ENCODE measurements at regions not wholly inside any gene's neighbourhood (a gene's known extent, or its start where the extent isn't known, plus 50 kb on each side); places are given as distances from the start of the nearest gene placed in this dataset.
"Not testable (repeated sequence)": the region's sequence is repeated elsewhere in the genome, so short reads cannot be mapped to it uniquely, and the experiment has no call there.

GRCh38 chr10:60613434-60613833, 164.8 kb upstream of the CDK1 start:
- DNase-seq: no peak

- DNase-seq: no peak
These were observed 167.0 kb upstream of the CDK1 start for GRCh38 chr10:60611291-60611747.

- DNase-seq: no peak
These were observed 170.9 kb upstream of the CDK1 start for GRCh38 chr10:60607372-60607771.

GRCh38 chr10:60606343-60607080, 171.8 kb upstream of the CDK1 start:
- DNase-seq: no peak

DNA sequence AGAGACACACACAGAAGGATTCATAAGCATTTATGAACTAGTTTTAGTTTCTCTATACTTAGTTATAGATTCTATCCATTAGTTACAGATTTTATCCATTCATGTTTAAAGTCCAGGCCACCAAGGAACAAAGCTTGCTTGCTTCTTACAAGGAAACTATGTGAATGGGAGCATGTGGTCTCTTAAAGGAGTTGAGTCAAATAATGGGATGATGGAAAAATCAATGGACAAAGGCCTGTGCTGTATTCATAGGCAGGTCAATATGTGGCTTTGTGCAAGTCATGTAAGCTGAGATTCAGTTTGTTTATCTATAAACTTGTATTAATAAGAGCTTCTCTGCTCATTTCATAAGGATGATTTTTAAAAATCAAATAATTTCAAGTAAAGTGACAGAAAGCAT, 172.8 kb upstream of the CDK1 start:
- no peak for DNase-seq

- no peak for DNase-seq
These were observed 173.9 kb upstream of the CDK1 start for GRCh38 chr10:60604342-60604741.

GRCh38 chr10:60597513-60597912, 180.8 kb upstream of the CDK1 start:
- no peak for DNase-seq

DNA sequence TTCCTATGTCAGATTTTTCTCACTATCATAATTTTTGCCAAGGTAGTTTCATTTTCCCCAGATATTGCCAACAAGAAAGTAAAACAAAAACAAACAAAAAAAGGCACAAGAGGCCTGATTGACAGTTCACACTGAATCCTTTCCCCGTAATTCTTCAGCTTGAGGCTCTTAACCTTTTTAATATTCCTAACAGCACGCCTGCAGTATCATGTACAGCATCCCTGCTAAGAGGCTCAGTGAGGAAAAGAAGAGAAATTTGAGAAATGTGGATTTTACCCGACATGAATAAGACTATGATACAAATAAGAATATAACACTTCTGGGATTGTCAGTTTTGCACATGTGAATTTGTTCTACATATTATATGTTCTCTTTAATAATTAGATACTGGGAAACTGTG, 182.4 kb upstream of the CDK1 start:
- no peak for DNase-seq

GRCh38 chr10:60594476-60595051, 183.7 kb upstream of the CDK1 start:
- DNase-seq: no peak

GRCh38 chr10:60591119-60591518, 187.2 kb upstream of the CDK1 start:
- no peak for DNase-seq

DNA sequence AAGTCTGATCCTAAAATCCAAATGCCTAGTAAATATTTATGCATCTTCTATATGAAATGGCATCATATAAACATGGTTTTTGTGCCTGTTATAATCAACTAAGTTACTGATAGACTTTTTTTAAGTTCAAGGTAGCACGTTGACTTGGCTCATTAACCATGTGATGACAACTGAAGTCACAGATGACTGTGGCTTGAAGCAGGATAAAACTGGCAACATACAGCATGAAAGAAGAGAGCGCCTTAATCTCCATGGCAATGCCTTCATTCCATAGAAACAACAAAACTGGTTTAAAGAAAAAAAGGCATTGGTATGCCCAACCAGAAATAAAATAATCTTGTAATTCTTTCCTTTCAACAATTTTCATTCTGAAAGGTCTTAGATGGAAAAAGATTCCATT, 188.9 kb upstream of the CDK1 start:
- no peak for DNase-seq

- not testable (repeated sequence) for DNase-seq
These were observed 192.1 kb upstream of the ANK3 start for GRCh38 chr10:60581782-60582181.

- DNase-seq: no peak
These were observed 188.5 kb upstream of the ANK3 start for GRCh38 chr10:60578217-60578616.

DNA sequence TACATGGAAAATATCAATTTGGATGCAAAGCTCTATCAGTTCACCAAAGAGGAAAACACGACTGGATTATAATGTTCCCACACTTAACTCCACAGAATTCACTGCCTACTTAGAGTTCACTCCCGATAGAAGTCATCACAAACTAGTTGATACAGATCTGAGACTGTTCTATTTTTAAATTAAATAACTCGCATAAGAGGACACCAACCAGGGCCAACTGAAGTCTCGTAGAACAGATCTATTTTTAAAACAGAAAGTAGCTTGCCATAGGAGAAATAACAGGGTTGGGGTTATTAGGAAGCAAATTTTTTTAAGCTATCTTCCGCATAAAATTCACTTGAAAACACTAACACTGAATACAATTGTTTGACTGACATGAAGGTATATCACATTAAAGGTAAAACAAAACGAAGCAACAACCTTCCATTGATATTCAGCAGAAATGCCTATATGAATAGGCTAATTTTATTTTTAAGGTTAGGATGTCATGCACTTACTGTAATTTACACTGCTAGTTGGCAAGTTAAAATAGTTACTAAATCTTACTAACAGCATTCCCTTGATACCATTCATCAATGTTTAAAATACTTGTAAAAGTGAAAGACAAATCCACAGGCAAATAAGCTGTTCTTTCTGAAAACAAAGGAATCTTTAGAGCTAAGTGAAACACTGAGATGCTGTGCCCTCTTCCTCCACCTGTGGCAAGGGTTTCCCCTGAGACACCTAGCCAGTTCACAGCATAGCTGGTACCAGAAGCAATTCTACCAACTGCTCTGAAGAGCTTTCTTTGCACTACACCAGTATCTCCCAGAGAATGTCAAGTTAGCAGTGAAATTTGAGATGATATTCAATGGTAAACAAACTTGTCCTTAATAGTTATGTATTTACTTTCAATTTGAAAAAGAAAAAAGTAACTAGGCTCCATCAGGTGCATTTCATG, 186.7 kb upstream of the ANK3 start:
- DNase-seq: no peak

DNA sequence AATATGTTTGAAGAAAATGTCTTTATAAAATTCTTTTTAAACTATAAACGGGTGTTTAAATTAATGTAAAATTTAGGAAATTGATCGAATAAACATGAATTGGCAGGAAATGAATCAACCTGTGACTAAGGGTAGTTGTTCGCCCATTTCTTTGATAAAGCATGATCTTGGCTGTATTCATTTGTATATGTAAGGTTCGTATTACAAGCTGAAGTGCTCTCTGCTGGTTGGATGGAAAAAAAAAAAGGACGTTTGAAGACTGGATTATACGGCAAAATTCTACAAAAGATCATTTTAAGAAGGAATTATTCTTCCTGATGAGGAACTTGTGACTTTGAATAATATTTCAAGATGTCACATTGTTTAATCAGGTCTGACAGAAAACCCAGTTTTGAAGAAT, 185.4 kb upstream of the ANK3 start:
- DNase-seq: no peak

DNA sequence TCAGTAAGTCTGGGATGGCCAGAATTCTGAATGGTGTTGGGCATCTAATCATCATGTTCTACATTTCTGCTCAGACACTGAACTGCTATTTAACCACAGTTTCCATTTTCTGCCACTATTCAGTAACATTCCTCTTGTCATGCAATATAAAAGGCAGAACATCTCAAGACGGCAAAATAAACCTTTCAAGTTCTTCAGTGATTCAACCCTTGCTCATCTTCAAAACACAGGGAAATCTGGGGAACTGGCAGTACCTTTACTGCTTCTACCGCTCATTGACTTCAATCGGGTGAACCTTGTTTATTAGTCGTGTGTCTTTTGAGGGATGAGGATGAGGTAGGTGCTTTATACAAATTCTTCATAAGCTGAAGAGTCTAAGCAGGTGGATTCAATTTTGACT, 184.7 kb upstream of the ANK3 start:
- no peak for DNase-seq

DNA sequence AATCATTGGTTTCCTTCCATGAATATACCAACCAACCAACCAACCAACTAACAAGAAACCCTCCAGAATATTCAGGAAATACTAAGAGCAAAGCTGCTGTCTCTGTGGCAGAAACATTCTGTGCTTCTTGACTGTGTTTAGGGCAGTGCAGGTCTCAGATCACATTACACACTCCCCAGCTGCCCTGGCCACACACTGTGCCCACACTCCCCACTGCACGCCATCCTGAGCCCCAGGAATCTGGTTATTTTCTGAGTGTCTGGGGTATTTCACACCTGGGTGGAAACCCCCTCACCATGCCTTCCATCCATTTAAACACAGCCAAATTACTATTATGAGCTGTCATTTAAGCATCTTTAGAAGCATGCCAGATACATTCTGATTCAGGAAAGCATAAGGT, 183.7 kb upstream of the ANK3 start:
- no peak for DNase-seq

- no peak for DNase-seq
These were observed 183.0 kb upstream of the ANK3 start for GRCh38 chr10:60572511-60573194.

GRCh38 chr10:60570896-60571295, 181.2 kb upstream of the ANK3 start:
- DNase-seq: no peak

- DNase-seq: no peak
These were observed 180.7 kb upstream of the ANK3 start for GRCh38 chr10:60570272-60570865.

DNA sequence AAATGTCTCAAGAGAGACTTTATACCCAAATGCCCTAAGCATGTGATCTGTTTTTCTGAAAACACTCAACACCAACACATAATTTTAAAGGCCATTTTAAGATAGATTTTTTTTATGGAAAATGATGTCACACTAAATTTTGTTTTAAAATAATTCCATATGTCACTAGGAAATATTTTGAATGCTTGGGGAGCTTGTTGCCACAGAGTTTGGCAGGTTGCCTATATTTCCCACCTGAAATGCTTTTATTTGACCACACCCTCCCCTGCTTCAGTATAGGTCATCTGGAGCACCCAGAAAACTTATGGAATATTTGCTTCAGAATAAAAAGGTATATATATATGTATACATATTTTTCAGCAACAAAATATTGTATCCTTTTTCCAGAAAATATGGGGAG, 180.0 kb upstream of the ANK3 start:
- DNase-seq: no peak

GRCh38 chr10:60566096-60566495, 176.4 kb upstream of the ANK3 start:
- no peak for DNase-seq

GRCh38 chr10:60565492-60565891, 175.8 kb upstream of the ANK3 start:
- DNase-seq: no peak
